Heart right ventricle (tissue), 16 donors: ENCODE measurements at regions not wholly inside any gene's neighbourhood (a gene's known extent, or its start where the extent isn't known, plus 50 kb on each side); places are given as distances from the start of the nearest gene placed in this dataset.
A peak's percentile ranks its signal among the peaks of the same experiment; 100 is the strongest.

Experiments
- ATAC-seq, 8 donors: fragments of 200-7000 bp; cut with Tn5 transposase; one replicate each; pipeline ENCODE4 v1.9.1; 2020; ENCODE audit warnings: mild to moderate bottlenecking in 8 of 8, moderate library complexity in 8 of 8, moderate number of reproducible peaks in 1 of 8
- DNase-seq, 2 donors: peaks; one replicate each; pipeline ENCODE4 v3.0.0-alpha.2; 2020
- H3K27ac ChIP-seq, 10 donors: fragments of 200-600 bp; sonication (generic) in 2 of 10; one replicate each; pipeline versions ENCODE4 v1.5.0 to v1.8.0; 2020 to 2022; ENCODE audit warnings: mild to moderate bottlenecking in 3 of 10
- H3K27me3 ChIP-seq, 7 donors: fragments of 200-600 bp; one replicate each; pipeline ENCODE4 v1.8.0; 2021 to 2022; ENCODE audit warnings: mild to moderate bottlenecking in 2 of 7
- H3K36me3 ChIP-seq, 9 donors: fragments of 200-600 bp; sonication (generic) in 1 of 9; one replicate each; pipeline versions ENCODE4 v1.5.0 to v1.8.0; 2020 to 2022; ENCODE audit warnings: mild to moderate bottlenecking in 2 of 9
- H3K4me1 ChIP-seq, 9 donors: fragments of 200-600 bp; sonication (generic) in 1 of 9; one replicate each; pipeline versions ENCODE4 v1.5.0 to v1.8.0; 2020 to 2022; ENCODE audit warnings: mild to moderate bottlenecking in 4 of 9
- H3K4me3 ChIP-seq, 10 donors: fragments of 200-600 bp; sonication (generic) in 2 of 10; one replicate each; pipeline versions ENCODE4 v1.5.0 to v1.8.0; 2020 to 2022; ENCODE audit warnings: mild to moderate bottlenecking in 7 of 10, moderate library complexity in 2 of 10
- H3K9me3 ChIP-seq, 11 donors: fragments of 200-600 bp in 10 of 11; sonication (generic) in 2 of 11; one replicate each; pipeline versions ENCODE4 v1.5.0 to v1.8.0; 2013 to 2022; ENCODE audit warnings: mild to moderate bottlenecking in 2 of 11, control low read depth in 1 of 11, moderate library complexity in 1 of 11
- CTCF ChIP-seq, 9 donors: fragments of 200-600 bp; sonication (generic) in 2 of 9; IDR thresholded peaks; one replicate each; pipeline versions ENCODE4 v1.5.0 to v1.8.0; 2021 to 2022; ENCODE audit warnings: antibody characterized with exemption in 9 of 9, mild to moderate bottlenecking in 5 of 9, moderate library complexity in 1 of 9
- WGBS, 2 donors: extraction: QIAGEN DNeasy Blood & Tissue Kit; methylation state at CpG; one replicate each; pipeline ENCODE4 v1.1.7; 2013; ENCODE audit warnings: inconsistent platforms in 1 of 2; 5-methylcytosine and 5-hydroxymethylcytosine counted together
- intact Hi-C, 10 donors: fragments of 100-400 bp; cut with DNase I; formaldehyde crosslinking; loops; one replicate each; pipeline versions ENCODE4 v1.11.1 to v1.14.2; 2022
- donor health status: Arrhythmogenic right ventricular cardiomyopathy.
- donor health status: ischemic (EF 13 %, LVEDD 7.1; RV severe dilation, severe dysfunction).
- donor health status: healthy with polysubstance abuse.
- donor health status: DM: no; HTN: yes; CAD: no.
- donor health status: DM: no; HTN: no; CAD: no.
- donor health status: ischemic (EF 25% LVEDD 6.9; RV normal size, moderate dysfunction).
- donor health status: ischemic (EF 25% LVEDD 5.7; RV mildly dilated, moderate dysfunction).
- donor health status: healthy.
- donor health status: DM: yes; HTN: yes; CAD: no.
- donor health status: Ischemic cardiomyopathy.
- donor health status: ischemic (EF 35%, LVEDD 5.7; RV mildly dilated, moderate dysfunction).
- donor health status: nonischemic (EF 11% LVEDD 7.7; RV severe dilation, severe dysfunction).
- donor health status: DM: yes; HTN: yes; CAD: no.
- donor health status: PGD.
- donor health status: ischemic (EF 29% LVEDD 5.4; RV normal size, mild dysfunction).
- donor health status: nonischemic (EF 23%, LVEDD 6.1; RV moderate dilation, normal function).

GRCh38 chr1:118252624-118253023 is 67.6 kb upstream of the SPAG17 start:
- H3K36me3 ChIP-seq, result no peaks in the 10 kb centered on the region
- no peak overlapping the region for H3K27ac ChIP-seq
- TF ChIP-seq CTCF (IDR thresholded peaks at IDR 0.05), result no peak
- peaks cover 0 to 4% (median 0%) of the 10 kb centered on the region in 7 donors for H3K27me3 ChIP-seq
- intact Hi-C loops, result no loop called here
- H3K9me3 ChIP-seq, result no peaks in the 10 kb centered on the region
- H3K4me1 ChIP-seq, result no peaks in the 10 kb centered on the region
- WGBS, 2 donors, result 74 to 84% methylated on average over 3 of the region's 3 CpGs
- ATAC-seq, result no peak
- no peak for DNase-seq
- no peak overlapping the region for H3K4me3 ChIP-seq

GRCh38 chr1:118250232-118250631 is 65.2 kb upstream of the SPAG17 start:
- no peak for TF ChIP-seq CTCF (IDR thresholded peaks at IDR 0.05)
- H3K4me1 ChIP-seq, result no peaks in the 10 kb centered on the region
- WGBS, 2 donors, result 34% methylated on average over 3 of the region's 3 CpGs
- no peak overlapping the region for H3K4me3 ChIP-seq
- DNase-seq, result no peak
- intact Hi-C loops, result no loop called here
- H3K9me3 ChIP-seq, result no peaks in the 10 kb centered on the region
- no peaks in the 10 kb centered on the region for H3K36me3 ChIP-seq
- no peak overlapping the region for H3K27ac ChIP-seq
- H3K27me3 ChIP-seq, result peaks cover 0 to 4% (median 0%) of the 10 kb centered on the region in 7 donors
- ATAC-seq, result no peak

GRCh38 chr1:118249641-118250040 is 64.6 kb upstream of the SPAG17 start:
- Histone ChIP-seq H3K9me3 (no peaks in the 10 kb centered on the region), H3K4me1 (no peaks in the 10 kb centered on the region), H3K36me3 (no peaks in the 10 kb centered on the region), H3K4me3 (no peak overlapping the region), H3K27ac (no peak overlapping the region), H3K27me3 (peaks cover 0 to 4% (median 0%) of the 10 kb centered on the region in 7 donors)
- no peak for ATAC-seq
- intact Hi-C loops, result no loop called here
- TF ChIP-seq CTCF (IDR thresholded peaks at IDR 0.05), result no peak
- no peak for DNase-seq
- 67 to 71% methylated on average over 6 of the region's 6 CpGs for WGBS, 2 donors

DNA sequence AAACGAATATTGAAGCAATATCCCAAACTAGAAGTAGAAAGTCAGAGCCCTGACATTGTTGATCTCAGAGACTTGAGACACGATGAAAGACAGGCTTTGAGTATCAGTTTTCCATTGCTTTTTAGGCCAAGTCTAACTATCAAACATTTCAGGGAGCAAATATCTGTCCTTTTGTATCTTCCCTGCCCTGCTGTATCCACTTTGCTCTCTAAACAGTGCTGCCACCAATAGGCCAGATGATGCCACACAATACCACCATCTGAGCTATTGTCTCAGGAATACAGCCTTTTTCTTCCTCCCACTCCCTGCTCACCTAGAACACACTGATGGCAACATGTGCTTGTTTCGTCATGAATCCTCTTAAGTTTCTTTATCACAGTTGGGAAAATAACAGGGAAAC is 62.6 kb upstream of the SPAG17 start:
- Histone ChIP-seq H3K4me1 (no peaks in the 10 kb centered on the region), H3K9me3 (no peaks in the 10 kb centered on the region), H3K27ac (no peak overlapping the region), H3K27me3 (peaks cover 0 to 4% (median 0%) of the 10 kb centered on the region in 7 donors), H3K36me3 (no peaks in the 10 kb centered on the region), H3K4me3 (no peak overlapping the region)
- TF ChIP-seq CTCF (IDR thresholded peaks at IDR 0.05), result peak in 1 of 9 donors; percentile 13
- ATAC-seq (no peak), DNase-seq (no peak)
- WGBS, 2 donors, result 77 to 80% methylated on average over 3 of the region's 3 CpGs
- intact Hi-C loops, result no loop called here

- no peak for ATAC-seq
- intact Hi-C loops, result no loop called here
Measured at GRCh38 chr1:118246646-118247045, 61.6 kb upstream of the SPAG17 start.

More at GRCh38 chr1:118246646-118247045, 61.6 kb upstream of the SPAG17 start:
- no peak for TF ChIP-seq CTCF (IDR thresholded peaks at IDR 0.05)
- no peak overlapping the region for H3K27ac ChIP-seq
- H3K27me3 ChIP-seq, result peaks cover 0 to 4% (median 0%) of the 10 kb centered on the region in 7 donors
- DNase-seq, result no peak
- H3K4me3 ChIP-seq, result no peak overlapping the region
- H3K4me1 ChIP-seq, result no peaks in the 10 kb centered on the region
- no peaks in the 10 kb centered on the region for H3K9me3 ChIP-seq
- H3K36me3 ChIP-seq, result no peaks in the 10 kb centered on the region
